ENCODE measurements at regions not wholly inside any gene's neighbourhood (a gene's known extent, or its start where the extent isn't known, plus 50 kb on each side); places are given as distances from the start of the nearest gene placed in this dataset.

DNA sequence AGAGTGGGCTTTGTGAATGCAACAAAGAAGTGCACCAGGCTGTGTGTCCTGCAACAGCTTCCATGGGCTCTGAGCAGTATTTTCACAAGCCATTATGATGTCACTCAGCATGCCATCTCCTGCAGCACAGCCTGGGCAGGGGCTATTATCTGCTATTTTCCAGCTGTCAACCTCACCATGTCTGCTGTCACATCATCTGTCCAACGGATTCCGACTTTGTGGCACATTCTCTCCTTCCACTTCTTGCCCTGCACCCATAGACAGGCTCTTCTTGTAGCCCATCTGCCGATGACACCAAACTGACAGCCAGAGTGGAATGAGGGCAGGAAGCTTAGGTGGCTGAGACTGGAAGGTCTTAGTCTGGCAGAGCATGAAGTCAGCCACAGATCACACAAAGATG lies 691.9 kb downstream of the NTRK3 start:
- TF ChIP-seq CTCF (IDR thresholded peaks at IDR 0.05 in 8 of 11, conservative IDR thresholded peaks at IDR 0.05 in 3 of 11): no peak
- TF ChIP-seq POLR2AphosphoS5 (IDR thresholded peaks at IDR 0.05): no peak
- TF ChIP-seq POLR2A (IDR thresholded peaks at IDR 0.05): no peak
